ENCODE measurements at regions not wholly inside any gene's neighbourhood (a gene's known extent, or its start where the extent isn't known, plus 50 kb on each side); places are given as distances from the start of the nearest gene placed in this dataset.

- DNase-seq, result no peak
Observed at GRCh38 chr15:25504307-25504706, 65.5 kb upstream of the UBE3A start.

GRCh38 chr15:25501828-25502446, 63.1 kb upstream of the UBE3A start:
- DNase-seq, result peak; percentile 37

GRCh38 chr15:25498835-25499234, 60.0 kb upstream of the UBE3A start:
- no peak for DNase-seq

GRCh38 chr15:25497934-25498333, 59.1 kb upstream of the UBE3A start:
- DNase-seq, result no peak

GRCh38 chr15:25493823-25494526, 55.2 kb upstream of the UBE3A start:
- no peak for DNase-seq

GRCh38 chr15:25492315-25492714, 53.5 kb upstream of the UBE3A start:
- DNase-seq, result no peak
